Neuronal stem cell (in vitro differentiated cells): ENCODE measurements at regions not wholly inside any gene's neighbourhood (a gene's known extent, or its start where the extent isn't known, plus 50 kb on each side); places are given as distances from the start of the nearest gene placed in this dataset.
A peak's percentile ranks its signal among the peaks of the same experiment; 100 is the strongest.

Experiments
- DNase-seq: peaks from one replicate; pipeline ENCODE4 v3.0.0-alpha.2; 2013; ENCODE audit warnings: low spot score
- H2AFZ ChIP-seq: one replicate; pipeline ENCODE4 v1.6.1; 2013; ENCODE audit warnings: mild to moderate bottlenecking, low read length, inconsistent platforms
- H2AK5ac ChIP-seq: 2 replicates; pipeline ENCODE4 v1.6.1; 2013; ENCODE audit warnings: low read depth, mild to moderate bottlenecking, inconsistent platforms, low read length, moderate library complexity, mixed read lengths
- H2BK120ac ChIP-seq: 2 replicates; pipeline ENCODE4 v1.6.1; 2013; ENCODE audit warnings: low read depth, mild to moderate bottlenecking, inconsistent platforms, low read length, moderate library complexity, mixed read lengths
- H2BK12ac ChIP-seq: one replicate; pipeline ENCODE4 v1.6.1; 2013; ENCODE audit warnings: low read length, inconsistent platforms
- H2BK15ac ChIP-seq: 2 replicates; pipeline ENCODE4 v1.6.1; 2013; ENCODE audit warnings: mild to moderate bottlenecking, low read length, inconsistent platforms, mixed read lengths
- H2BK5ac ChIP-seq: one replicate; pipeline ENCODE4 v1.6.1; 2013; ENCODE audit warnings: inconsistent platforms, mild to moderate bottlenecking, low read length, moderate library complexity
- H3K14ac ChIP-seq: one replicate; pipeline ENCODE4 v1.6.1; 2013; ENCODE audit warnings: low read length, inconsistent platforms
- H3K18ac ChIP-seq: 2 replicates; pipeline ENCODE4 v1.6.1; 2013; ENCODE audit warnings: low read length, inconsistent platforms
- H3K23ac ChIP-seq: 2 replicates; pipeline ENCODE4 v1.6.1; 2013; ENCODE audit warnings: low read depth, mild to moderate bottlenecking, mixed read lengths, low read length, inconsistent platforms; ENCODE audit not compliant: poor library complexity
- H3K27ac ChIP-seq: replicated peaks from 3 replicates; pipeline ENCODE4 v1.5.1; 2013; ENCODE audit warnings: low read length, inconsistent platforms
- H3K27me3 ChIP-seq, 3 experiments: 2 replicates each; pipeline ENCODE4 v1.6.1; 2013; ENCODE audit warnings: low read length in 3 of 3, mild to moderate bottlenecking in 2 of 3, inconsistent platforms in 1 of 3, low read depth in 1 of 3, mixed read lengths in 1 of 3, moderate library complexity in 1 of 3; ENCODE audit not compliant: control insufficient read depth in 3 of 3, insufficient read depth in 3 of 3
- H3K36me3 ChIP-seq, 2 donors: replicated peaks in 1 of 2; 2 replicates each; pipeline ENCODE4 v1.6.1; 2013; ENCODE audit warnings: low read length in 2 of 2; ENCODE audit not compliant: control insufficient read depth in 2 of 2, insufficient read depth in 2 of 2
- H3K4ac ChIP-seq: 2 replicates; pipeline ENCODE4 v1.6.1; 2013; ENCODE audit warnings: inconsistent platforms, mild to moderate bottlenecking, low read length, moderate library complexity
- H3K4me1 ChIP-seq, 2 donors: 1 replicate in 1 of 2; 2 replicates in 1 of 2; pipeline ENCODE4 v1.6.1; 2013; ENCODE audit warnings: low read length in 2 of 2, low read depth in 1 of 2; ENCODE audit not compliant: control insufficient read depth in 2 of 2, insufficient read depth in 1 of 2
- H3K4me2 ChIP-seq: one replicate; pipeline ENCODE4 v1.6.1; 2013; ENCODE audit warnings: mild to moderate bottlenecking, low read length, inconsistent platforms; ENCODE audit not compliant: insufficient read depth, poor library complexity, severe bottlenecking
- H3K4me3 ChIP-seq, 2 donors: 2 replicates each; pipeline ENCODE4 v1.5.1; 2013; ENCODE audit warnings: low read length in 2 of 2, mild to moderate bottlenecking in 2 of 2, inconsistent platforms in 1 of 2, moderate library complexity in 1 of 2
- H3K79me1 ChIP-seq: one replicate; pipeline ENCODE4 v1.6.1; 2013; ENCODE audit warnings: low read depth, mild to moderate bottlenecking, inconsistent platforms, low read length, moderate library complexity
- H3K9ac ChIP-seq: one replicate; pipeline ENCODE4 v1.6.1; 2013; ENCODE audit warnings: mild to moderate bottlenecking, low read depth, low read length, inconsistent platforms; ENCODE audit not compliant: poor library complexity
- H3K9me3 ChIP-seq, 2 donors: replicated peaks in 1 of 2; 2 replicates each; pipeline versions ENCODE3 to v1.6.1; 2013; ENCODE audit warnings: low read length in 2 of 2, mild to moderate bottlenecking in 2 of 2, inconsistent platforms in 1 of 2, low read depth in 1 of 2, mixed read lengths in 1 of 2, moderate library complexity in 1 of 2; ENCODE audit not compliant: control insufficient read depth in 2 of 2, insufficient read depth in 1 of 2
- H4K8ac ChIP-seq: one replicate; pipeline ENCODE4 v1.6.1; 2013; ENCODE audit warnings: low read depth, mild to moderate bottlenecking, inconsistent platforms, low read length, moderate library complexity
- H4K91ac ChIP-seq: one replicate; pipeline ENCODE4 v1.6.1; 2013; ENCODE audit warnings: low read length, low read depth, mild to moderate bottlenecking, inconsistent platforms; ENCODE audit not compliant: poor library complexity
- WGBS, 2 donors: extraction: QIAGEN DNeasy Blood & Tissue Kit; methylation state at CpG; one replicate each; pipeline ENCODE4 v1.1.7; 2013; ENCODE audit warnings: missing lambda C conversion rate in 2 of 2, mixed read lengths in 1 of 2; ENCODE audit not compliant: insufficient read length in 2 of 2, insufficient replicate concordance in 1 of 2; ENCODE audit errors: extremely low coverage in 2 of 2; 5-methylcytosine and 5-hydroxymethylcytosine counted together

- Histone ChIP-seq H3K79me1 (no peaks in the 10 kb centered on the region), H3K4ac (no peak overlapping the region), H3K36me3 (no peaks in the 10 kb centered on the region), H3K9ac (no peak overlapping the region), H2AFZ (no peak overlapping the region), H3K9me3 (no peaks in the 10 kb centered on the region), H4K8ac (no peak overlapping the region), H3K4me1 (peaks cover under 1 to 3% of the 10 kb centered on the region in 2 donors), H3K4me2 (no peak overlapping the region), H3K4me3 (no peak overlapping the region), H3K23ac (no peak overlapping the region), H3K27ac (no peak overlapping the region), H3K18ac (no peak overlapping the region), H2BK120ac (no peak overlapping the region), H2BK12ac (no peak overlapping the region), H2AK5ac (no peak overlapping the region), H2BK5ac (no peak overlapping the region), H4K91ac (no peak overlapping the region), H3K27me3 (no peaks in the 10 kb centered on the region), H2BK15ac (no peak overlapping the region), H3K14ac (no peak overlapping the region)
- no CpG with 5 or more reads among the region's 6 CpGs for WGBS, 2 donors
- no peak for DNase-seq
Observed at GRCh38 chr13:33628662-33629061, 189.3 kb upstream of the RFC3 start.

- Histone ChIP-seq H3K23ac (no peak overlapping the region), H2AK5ac (no peak overlapping the region), H3K36me3 (no peaks in the 10 kb centered on the region), H4K8ac (no peak overlapping the region), H3K4me3 (no peak overlapping the region), H3K4me1 (peaks cover 4 to 5% of the 10 kb centered on the region in 2 donors), H3K27ac (no peak overlapping the region), H2AFZ (no peak overlapping the region), H3K14ac (no peak overlapping the region), H3K18ac (no peak overlapping the region), H4K91ac (no peak overlapping the region), H3K27me3 (no peaks in the 10 kb centered on the region), H3K9ac (no peak overlapping the region), H2BK12ac (no peak overlapping the region), H3K4ac (no peak overlapping the region), H2BK15ac (no peak overlapping the region), H2BK5ac (no peak overlapping the region), H3K4me2 (no peak overlapping the region), H3K79me1 (no peaks in the 10 kb centered on the region), H3K9me3 (no peaks in the 10 kb centered on the region), H2BK120ac (no peak overlapping the region)
- no CpG with 5 or more reads among the region's 4 CpGs for WGBS, 2 donors
- DNase-seq: no peak
Observed at GRCh38 chr13:33629605-33630360, 188.2 kb upstream of the RFC3 start.

DNA sequence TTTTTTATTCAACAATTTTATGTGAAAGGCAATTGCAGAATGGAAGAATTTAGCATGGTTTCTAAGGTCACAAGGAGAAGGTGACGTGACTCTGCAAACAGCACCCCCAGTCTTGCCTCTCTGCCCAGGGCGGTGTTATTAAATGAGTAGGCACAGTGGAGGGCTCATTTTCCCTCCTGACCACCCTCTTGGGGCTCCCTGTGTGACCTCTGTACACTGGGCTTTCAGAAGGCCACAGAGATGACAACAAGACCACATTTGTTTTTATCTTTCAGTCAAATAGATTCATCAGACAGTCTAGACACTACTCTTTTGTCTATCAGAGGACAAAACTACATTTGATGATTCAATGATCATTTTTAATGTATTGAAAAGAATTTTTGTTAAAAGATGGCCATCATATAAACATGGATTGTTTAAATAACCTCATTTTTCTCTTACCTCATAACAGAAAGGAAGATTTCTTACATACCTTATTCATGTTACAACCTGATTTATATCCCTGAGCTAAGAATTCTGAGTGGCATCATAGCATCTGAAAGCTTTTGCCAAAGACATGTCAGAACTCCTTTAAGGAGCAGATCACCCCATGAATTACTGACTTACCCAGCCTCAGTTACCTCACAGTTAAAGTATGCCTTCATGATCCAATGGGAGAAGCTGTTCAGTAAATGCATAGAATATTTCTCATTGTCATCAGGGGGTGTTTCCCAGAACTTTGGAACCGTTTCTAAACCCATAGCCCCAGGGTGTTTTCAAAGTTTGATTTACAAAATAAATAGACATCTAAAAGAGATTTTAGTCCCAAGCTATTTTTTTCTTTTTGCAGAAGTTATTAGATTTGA, 184.0 kb upstream of the RFC3 start:
- no peak overlapping the region for H3K4me2 ChIP-seq
- H3K27ac ChIP-seq: no peak overlapping the region
- no peak overlapping the region for H4K91ac ChIP-seq
- H3K4ac ChIP-seq: no peak overlapping the region
- no peak overlapping the region for H3K9ac ChIP-seq
- H3K36me3 ChIP-seq: no peaks in the 10 kb centered on the region
- H3K18ac ChIP-seq: no peak overlapping the region
- peaks cover 2 to 5% of the 10 kb centered on the region in 2 donors for H3K4me1 ChIP-seq
- no peak overlapping the region for H3K14ac ChIP-seq
- peak overlapping the region; percentile 53 for H2AFZ ChIP-seq
- no peak overlapping the region for H3K4me3 ChIP-seq
- H2AK5ac ChIP-seq: no peak overlapping the region
- no peak overlapping the region for H3K23ac ChIP-seq
- no peak for DNase-seq
- H3K9me3 ChIP-seq: no peaks in the 10 kb centered on the region
- no CpG with 5 or more reads among the region's 3 CpGs for WGBS, 2 donors
- no peaks in the 10 kb centered on the region for H3K79me1 ChIP-seq
- no peak overlapping the region for H2BK120ac ChIP-seq
- no peak overlapping the region for H4K8ac ChIP-seq
- no peak overlapping the region for H2BK5ac ChIP-seq
- no peaks in the 10 kb centered on the region for H3K27me3 ChIP-seq
- H2BK15ac ChIP-seq: no peak overlapping the region
- no peak overlapping the region for H2BK12ac ChIP-seq

DNA sequence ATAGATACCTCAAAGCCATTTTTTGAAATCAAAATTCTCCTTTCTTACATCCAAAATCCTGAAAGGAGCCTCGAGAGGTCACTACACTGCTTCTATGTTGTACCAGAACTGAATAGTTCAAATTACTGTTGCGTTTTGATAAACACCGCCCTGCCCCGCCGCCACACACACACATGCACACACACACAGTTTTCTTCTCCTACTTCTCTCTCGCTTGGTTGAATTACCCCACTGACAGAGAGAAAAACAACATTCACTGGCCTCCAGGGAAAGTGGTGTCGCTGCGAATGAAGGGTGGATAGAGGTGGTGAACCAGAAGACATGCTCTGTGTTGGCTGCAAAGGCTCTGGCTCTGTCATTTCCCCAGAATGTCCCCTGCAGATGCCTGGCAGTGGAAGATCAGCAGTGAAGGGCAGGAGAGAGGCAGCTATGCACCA, 183.4 kb upstream of the RFC3 start:
- DNase-seq: no peak

More for the DNA sequence above, 183.4 kb upstream of the RFC3 start:
- Histone ChIP-seq H3K14ac (no peak overlapping the region), H2BK120ac (no peak overlapping the region), H3K27me3 (no peaks in the 10 kb centered on the region), H3K9me3 (no peaks in the 10 kb centered on the region), H4K91ac (no peak overlapping the region), H4K8ac (no peak overlapping the region), H2BK15ac (no peak overlapping the region), H2BK12ac (no peak overlapping the region), H3K4me1 (peaks cover 2 to 5% of the 10 kb centered on the region in 2 donors), H2BK5ac (no peak overlapping the region), H2AFZ (peak overlapping the region; percentile 53), H3K4ac (no peak overlapping the region), H3K18ac (no peak overlapping the region), H3K27ac (no peak overlapping the region), H3K4me3 (no peak overlapping the region), H2AK5ac (no peak overlapping the region), H3K4me2 (no peak overlapping the region), H3K79me1 (no peaks in the 10 kb centered on the region), H3K9ac (no peak overlapping the region), H3K36me3 (no peaks in the 10 kb centered on the region), H3K23ac (no peak overlapping the region)
- no CpG with 5 or more reads among the region's 8 CpGs for WGBS, 2 donors
